ENCODE measurements at regions not wholly inside any gene's neighbourhood (a gene's known extent, or its start where the extent isn't known, plus 50 kb on each side); places are given as distances from the start of the nearest gene placed in this dataset.
"Not testable (repeated sequence)": the region's sequence is repeated elsewhere in the genome, so short reads cannot be mapped to it uniquely, and the experiment has no call there.

DNA sequence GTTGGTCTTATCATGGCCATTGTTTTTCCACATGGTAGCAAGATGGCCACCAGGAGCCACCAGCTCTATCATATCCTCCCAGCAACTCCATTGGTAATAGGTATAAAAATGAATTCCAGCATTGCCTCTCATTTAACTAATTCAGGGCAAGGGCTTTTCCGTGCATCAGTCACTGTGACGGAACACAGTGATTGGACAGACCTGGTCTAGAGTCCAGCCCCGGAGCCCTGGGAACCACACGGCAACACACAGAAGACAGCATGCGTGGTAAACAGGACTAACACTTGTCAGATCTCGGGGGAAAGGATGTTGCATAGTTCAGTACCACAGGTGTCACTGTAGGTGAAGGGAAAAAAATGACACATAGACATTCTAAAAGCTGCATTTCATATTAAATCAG lies 638.0 kb upstream of the RBFOX1 start:
- ChIA-PET POLR2A (no interaction called here), CTCF (no interaction called here)
- DNase-seq (ENCODE audit: low read depth), result no peak
- Histone ChIP-seq H3K27me3 (ENCODE audit: control insufficient read depth, insufficient read depth, low read length) (no peaks in the 10 kb centered on the region), H3K4me3 (ENCODE audit: low read depth, low read length) (no peak overlapping the region), H3K36me3 (ENCODE audit: control insufficient read depth, insufficient read depth, low read length) (no peaks in the 10 kb centered on the region)
- TF ChIP-seq, protein P1, sequence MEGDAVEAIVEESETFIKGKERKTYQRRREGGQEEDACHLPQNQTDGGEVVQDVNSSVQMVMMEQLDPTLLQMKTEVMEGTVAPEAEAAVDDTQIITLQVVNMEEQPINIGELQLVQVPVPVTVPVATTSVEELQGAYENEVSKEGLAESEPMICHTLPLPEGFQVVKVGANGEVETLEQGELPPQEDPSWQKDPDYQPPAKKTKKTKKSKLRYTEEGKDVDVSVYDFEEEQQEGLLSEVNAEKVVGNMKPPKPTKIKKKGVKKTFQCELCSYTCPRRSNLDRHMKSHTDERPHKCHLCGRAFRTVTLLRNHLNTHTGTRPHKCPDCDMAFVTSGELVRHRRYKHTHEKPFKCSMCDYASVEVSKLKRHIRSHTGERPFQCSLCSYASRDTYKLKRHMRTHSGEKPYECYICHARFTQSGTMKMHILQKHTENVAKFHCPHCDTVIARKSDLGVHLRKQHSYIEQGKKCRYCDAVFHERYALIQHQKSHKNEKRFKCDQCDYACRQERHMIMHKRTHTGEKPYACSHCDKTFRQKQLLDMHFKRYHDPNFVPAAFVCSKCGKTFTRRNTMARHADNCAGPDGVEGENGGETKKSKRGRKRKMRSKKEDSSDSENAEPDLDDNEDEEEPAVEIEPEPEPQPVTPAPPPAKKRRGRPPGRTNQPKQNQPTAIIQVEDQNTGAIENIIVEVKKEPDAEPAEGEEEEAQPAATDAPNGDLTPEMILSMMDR (IDR thresholded peaks at IDR 0.05; ENCODE audit: insufficient read depth, low read depth, low read length), result no peak

DNA sequence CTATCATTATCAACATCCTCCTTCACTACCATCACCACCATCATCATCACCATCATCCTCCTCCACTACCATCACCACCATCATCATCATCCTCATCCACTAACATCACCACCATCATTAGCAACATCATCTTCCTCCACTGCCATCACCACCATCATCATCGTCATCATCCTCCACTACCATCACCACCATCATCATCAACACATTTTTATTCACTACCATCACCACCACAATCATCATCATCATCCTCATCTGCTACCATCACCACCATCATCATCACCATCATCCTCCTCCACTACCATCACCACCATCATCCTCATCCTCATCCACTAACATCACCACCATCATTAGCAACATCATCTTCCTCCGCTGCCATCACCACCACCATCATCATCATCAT lies 639.2 kb upstream of the RBFOX1 start:
- H3K27me3 ChIP-seq (ENCODE audit: control insufficient read depth, insufficient read depth, low read length); H3K36me3 ChIP-seq (ENCODE audit: control insufficient read depth, insufficient read depth, low read length); POLR2A ChIA-PET; CTCF ChIA-PET; DNase-seq (ENCODE audit: low read depth); H3K4me3 ChIP-seq (ENCODE audit: low read depth, low read length): not testable (repeated sequence)

DNA sequence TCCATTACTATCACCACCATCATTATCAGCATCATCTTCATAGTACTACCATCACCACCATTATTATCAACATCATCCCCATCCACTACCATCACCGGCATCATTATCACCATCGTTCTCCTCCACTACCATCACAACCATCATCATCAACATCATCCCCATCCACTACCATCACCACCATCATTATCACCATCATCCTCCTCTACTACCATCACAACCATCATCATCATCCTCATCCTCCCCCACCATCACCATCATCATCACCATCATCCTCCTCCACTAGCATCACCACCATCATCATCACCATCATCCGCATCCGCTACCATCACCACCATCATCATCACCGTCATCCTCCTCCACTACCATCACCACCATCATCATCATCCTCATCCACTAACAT lies 639.8 kb upstream of the RBFOX1 start:
- no peak for DNase-seq (ENCODE audit: low read depth)
- H3K36me3 ChIP-seq (ENCODE audit: control insufficient read depth, insufficient read depth, low read length), result no peaks in the 10 kb centered on the region
- H3K27me3 ChIP-seq (ENCODE audit: control insufficient read depth, insufficient read depth, low read length), result no peaks in the 10 kb centered on the region
- CTCF ChIA-PET, result no interaction called here
- no peak overlapping the region for H3K4me3 ChIP-seq (ENCODE audit: low read depth, low read length)
- POLR2A ChIA-PET, result no interaction called here
- TF ChIP-seq, protein P1 (IDR thresholded peaks at IDR 0.05; ENCODE audit: insufficient read depth, low read depth, low read length), result no peak

DNA sequence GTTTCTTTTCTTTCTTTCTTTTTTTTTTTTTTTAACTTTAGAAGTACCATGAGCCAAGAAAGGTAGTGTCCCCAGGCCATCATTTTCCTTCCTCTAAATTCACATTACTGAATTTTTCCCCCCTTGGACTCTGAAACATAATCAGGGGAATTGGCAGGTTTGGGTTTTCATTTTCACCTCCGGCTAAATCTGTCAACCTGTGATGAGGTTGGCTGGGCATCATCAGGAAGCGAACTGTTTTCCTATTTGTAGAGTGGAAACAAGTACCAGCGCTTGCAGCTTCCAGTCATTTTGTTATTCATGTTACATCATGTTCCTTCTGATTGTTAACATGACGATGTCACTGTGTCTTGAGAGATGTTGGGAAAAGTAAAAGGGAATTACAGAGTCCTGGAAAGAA lies 641.9 kb upstream of the RBFOX1 start:
- POLR2A ChIA-PET, result no interaction called here
- Histone ChIP-seq H3K36me3 (ENCODE audit: control insufficient read depth, insufficient read depth, low read length) (no peaks in the 10 kb centered on the region), H3K4me3 (ENCODE audit: low read depth, low read length) (no peak overlapping the region), H3K27me3 (ENCODE audit: control insufficient read depth, insufficient read depth, low read length) (no peaks in the 10 kb centered on the region)
- TF ChIP-seq, protein P1 (IDR thresholded peaks at IDR 0.05; ENCODE audit: insufficient read depth, low read depth, low read length), result no peak
- CTCF ChIA-PET, result no interaction called here
- no peak for DNase-seq (ENCODE audit: low read depth)

DNA sequence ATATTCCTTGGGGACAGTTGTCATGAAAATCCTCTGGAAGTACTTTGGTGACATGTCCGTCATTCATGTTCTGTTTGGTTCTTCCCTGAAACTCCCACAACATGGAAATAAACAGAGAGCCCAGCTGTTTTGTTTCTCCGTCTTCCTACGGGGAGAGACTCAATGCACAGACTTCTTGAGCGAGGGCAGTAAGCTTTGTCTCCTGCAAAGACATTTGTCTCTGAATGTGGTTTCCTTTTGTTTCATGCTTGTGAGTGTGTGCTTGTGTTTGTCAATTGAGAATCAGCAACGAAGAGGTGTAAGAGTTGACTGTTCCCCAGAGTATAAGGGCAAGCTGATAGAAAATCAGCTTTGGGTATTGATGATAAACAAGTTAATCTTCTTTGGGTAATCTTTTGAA lies 643.0 kb upstream of the RBFOX1 start:
- CTCF ChIA-PET, result no interaction called here

DNA sequence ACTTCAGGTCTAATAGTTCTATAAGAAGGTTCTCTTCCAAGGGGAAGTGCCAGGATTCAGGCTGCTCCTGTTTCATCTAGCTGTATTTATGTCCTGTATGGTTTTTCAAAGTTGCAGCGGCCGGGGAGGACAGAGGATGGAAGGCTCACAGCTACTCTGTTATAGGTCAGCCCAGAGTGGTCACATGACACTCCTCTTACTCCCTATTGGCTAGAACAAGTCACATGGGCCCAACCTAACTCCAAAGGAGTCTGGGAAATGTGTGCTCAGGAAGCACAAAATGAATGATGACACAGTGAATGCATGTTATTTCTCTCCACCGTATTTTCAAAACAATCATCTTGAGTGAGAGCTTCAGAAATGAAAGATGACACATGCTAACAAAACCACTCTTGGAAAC lies 645.1 kb upstream of the RBFOX1 start:
- H3K4me3 ChIP-seq (ENCODE audit: low read depth, low read length), result no peak overlapping the region
- ChIA-PET POLR2A (no interaction called here), CTCF (no interaction called here)
- no peaks in the 10 kb centered on the region for H3K36me3 ChIP-seq (ENCODE audit: control insufficient read depth, insufficient read depth, low read length)
- DNase-seq (ENCODE audit: low read depth), result no peak
- no peaks in the 10 kb centered on the region for H3K27me3 ChIP-seq (ENCODE audit: control insufficient read depth, insufficient read depth, low read length)
- TF ChIP-seq, protein P1 (IDR thresholded peaks at IDR 0.05; ENCODE audit: insufficient read depth, low read depth, low read length), result no peak

More for the DNA sequence above, 643.0 kb upstream of the RBFOX1 start:
- H3K27me3 ChIP-seq (ENCODE audit: control insufficient read depth, insufficient read depth, low read length), result no peaks in the 10 kb centered on the region
- no peak overlapping the region for H3K4me3 ChIP-seq (ENCODE audit: low read depth, low read length)
- TF ChIP-seq, protein P1 (IDR thresholded peaks at IDR 0.05; ENCODE audit: insufficient read depth, low read depth, low read length), result no peak
- no peak for DNase-seq (ENCODE audit: low read depth)
- POLR2A ChIA-PET, result no interaction called here
- no peaks in the 10 kb centered on the region for H3K36me3 ChIP-seq (ENCODE audit: control insufficient read depth, insufficient read depth, low read length)
